ENCODE measurements at regions not wholly inside any gene's neighbourhood (a gene's known extent, or its start where the extent isn't known, plus 50 kb on each side); places are given as distances from the start of the nearest gene placed in this dataset.
"Not testable (repeated sequence)": the region's sequence is repeated elsewhere in the genome, so short reads cannot be mapped to it uniquely, and the experiment has no call there.

DNA sequence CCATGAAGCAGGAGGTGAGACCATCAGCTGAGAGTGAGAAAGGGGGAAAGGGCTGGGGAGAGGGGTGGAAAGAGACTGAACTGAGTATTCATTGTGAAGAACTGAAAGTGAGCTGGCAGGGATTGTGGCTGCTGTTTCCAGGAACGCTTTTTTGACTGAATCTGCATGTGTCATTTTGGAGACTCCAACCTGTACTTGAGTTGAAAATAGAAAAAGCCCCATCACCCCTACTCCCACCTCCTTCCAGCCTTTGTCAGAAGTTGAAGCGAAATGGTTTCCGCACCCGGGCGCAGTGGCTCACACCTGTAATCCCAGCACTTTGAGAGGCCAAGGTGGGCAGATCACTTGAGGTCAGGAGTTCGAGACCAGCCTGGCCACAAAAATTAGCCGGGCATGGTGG is 128.0 kb upstream of the GPR12 start:
- no peak for DNase-seq (ENCODE audit: low read depth in 2 of 2)

DNA sequence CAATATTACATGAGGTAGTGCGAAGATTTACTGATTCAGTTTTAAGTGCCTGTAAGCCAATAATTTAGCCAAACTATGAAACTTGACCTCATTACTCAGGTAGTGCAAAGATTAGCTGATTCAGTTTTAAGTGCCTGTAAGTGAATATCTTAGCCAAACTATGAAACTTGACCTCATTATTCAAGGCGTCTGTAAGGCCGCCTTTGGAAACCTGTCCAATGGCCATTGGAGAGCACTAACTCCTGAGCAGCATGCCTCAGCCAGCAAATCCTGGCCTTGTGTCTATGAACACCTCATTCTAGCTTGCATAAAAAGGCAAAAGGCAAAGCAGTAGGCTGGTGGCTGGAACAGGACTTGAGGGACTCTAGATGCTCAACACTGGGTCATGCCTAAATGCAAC is 127.0 kb upstream of the GPR12 start:
- DNase-seq (ENCODE audit: low read depth in 2 of 2) = no peak

DNA sequence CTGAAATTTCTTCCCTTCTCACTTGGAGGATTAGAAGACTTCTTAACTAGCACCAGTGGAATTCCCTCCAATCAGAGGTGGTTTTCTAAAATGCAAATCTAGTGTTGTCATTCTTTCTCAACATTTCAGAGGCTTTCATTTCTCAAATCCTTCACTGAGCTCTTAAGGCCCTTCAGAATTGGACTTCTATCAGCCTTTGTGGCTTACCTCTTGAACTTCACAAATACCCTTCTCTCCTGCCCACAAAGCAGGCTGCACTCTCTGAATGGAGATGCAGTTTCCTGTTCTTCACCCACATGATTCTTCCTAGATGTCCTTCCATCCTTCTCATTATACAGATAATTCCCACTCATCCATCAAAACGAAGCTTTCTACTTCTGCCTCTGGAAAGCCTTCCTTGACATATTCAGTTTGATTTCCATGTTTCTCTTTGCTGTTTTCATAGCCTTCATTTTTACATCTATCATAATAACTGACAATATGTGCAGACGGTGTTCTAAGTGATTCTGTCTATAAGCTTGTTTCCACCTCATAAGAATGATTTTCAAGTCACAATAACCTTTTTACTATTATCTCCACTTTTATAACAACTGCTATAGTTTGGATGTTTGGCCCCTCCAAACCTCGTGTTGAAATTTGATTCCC is 123.1 kb upstream of the GPR12 start:
- DNase-seq (ENCODE audit: low read depth in 2 of 2) = no peak

DNA sequence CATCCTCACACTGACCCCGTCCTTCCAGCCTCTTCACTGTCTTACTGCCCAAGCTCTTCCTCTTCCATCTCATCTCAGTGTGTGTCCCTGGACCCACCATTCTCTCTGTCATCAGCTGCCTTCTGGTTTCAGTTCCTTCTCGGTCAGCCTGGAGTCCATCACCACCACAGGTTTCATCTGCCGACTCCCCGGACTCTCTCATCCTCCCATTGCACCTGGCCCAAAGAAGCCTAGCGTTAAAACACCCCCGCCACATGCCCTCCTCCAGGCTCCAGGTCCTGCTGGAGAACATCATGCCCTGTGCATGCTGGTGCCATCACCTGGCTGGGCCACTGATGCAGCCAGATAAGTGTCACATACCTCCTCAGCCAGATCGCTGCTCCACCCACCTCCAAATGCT is 122.1 kb upstream of the GPR12 start:
- DNase-seq (ENCODE audit: low read depth in 2 of 2) = no peak

DNA sequence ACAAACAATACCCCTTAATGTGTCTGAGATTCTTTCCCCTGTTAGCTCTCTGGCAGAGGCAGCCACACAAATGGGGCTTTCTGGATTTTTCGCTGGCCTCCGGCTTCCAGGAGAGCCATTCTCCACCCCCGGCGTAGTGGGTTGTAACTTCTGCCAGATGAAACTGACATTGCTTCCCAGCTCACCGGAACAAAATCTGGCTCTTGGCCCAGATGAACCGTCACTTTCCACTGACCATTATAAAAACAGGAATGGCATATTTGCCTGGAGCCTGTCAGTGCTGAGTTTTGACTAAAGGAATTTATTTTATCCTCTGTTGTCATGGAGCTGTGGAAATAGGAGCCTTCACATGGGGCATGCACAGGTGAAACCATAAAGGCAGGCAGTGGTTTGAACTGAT is 120.6 kb upstream of the GPR12 start:
- no peak for DNase-seq (ENCODE audit: low read depth in 2 of 2)

DNA sequence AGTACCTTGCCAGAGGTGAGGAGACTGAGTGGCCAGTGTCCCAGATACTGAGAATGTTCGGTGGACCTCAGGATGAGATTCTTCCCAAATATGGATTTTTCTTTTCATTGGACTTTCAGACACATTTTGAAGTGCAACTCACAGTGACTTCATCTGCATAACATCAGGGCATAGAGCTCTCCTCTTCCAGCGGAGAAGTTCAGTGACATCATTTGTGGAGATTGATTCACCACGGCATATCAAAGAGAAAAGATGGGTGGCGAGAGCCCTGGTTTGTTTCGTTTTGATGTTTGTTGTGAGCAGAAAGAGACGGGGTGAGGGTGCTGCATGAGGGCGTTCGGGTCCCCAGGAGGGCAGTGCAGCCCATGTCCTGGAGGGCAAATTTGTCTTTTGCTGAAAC is 120.1 kb upstream of the GPR12 start:
- no peak for DNase-seq (ENCODE audit: low read depth in 2 of 2)

DNA sequence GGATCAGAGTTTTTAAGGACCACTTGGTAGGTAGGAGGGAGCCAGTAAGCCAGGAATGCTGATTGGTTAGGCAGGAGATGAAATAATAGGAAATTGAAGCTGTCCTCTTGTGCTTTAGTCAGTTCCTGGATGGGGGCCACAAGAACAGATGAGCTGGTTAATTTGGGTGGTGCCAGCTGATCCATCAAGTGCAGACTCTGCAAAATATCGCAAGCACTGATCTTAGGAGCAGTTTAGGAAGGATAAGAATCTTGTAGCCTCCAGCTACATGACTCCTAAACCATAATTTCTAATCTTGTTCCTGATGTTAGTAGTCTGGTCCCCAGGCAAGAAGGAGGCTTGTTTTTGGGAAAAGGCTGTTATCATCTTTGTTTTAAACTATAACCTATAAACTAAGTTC is 117.9 kb upstream of the GPR12 start:
- DNase-seq (ENCODE audit: low read depth in 2 of 2) = no peak

DNA sequence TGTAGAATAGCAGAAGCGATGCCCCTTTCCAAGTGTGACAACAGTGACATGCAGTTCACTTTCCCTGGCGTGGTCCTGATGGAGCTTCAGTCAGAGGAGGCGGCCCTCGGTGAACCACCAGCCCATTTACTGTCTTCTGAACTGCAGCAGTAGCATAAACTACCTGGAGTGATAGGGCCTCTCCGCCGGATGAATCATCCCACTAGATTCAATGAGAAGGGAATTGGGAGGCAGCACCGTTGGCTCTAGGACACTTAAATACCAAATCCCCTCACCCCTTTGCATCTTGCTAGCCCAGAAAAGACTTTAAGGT is 112.8 kb upstream of the GPR12 start:
- no peak for DNase-seq (ENCODE audit: low read depth in 2 of 2)

DNA sequence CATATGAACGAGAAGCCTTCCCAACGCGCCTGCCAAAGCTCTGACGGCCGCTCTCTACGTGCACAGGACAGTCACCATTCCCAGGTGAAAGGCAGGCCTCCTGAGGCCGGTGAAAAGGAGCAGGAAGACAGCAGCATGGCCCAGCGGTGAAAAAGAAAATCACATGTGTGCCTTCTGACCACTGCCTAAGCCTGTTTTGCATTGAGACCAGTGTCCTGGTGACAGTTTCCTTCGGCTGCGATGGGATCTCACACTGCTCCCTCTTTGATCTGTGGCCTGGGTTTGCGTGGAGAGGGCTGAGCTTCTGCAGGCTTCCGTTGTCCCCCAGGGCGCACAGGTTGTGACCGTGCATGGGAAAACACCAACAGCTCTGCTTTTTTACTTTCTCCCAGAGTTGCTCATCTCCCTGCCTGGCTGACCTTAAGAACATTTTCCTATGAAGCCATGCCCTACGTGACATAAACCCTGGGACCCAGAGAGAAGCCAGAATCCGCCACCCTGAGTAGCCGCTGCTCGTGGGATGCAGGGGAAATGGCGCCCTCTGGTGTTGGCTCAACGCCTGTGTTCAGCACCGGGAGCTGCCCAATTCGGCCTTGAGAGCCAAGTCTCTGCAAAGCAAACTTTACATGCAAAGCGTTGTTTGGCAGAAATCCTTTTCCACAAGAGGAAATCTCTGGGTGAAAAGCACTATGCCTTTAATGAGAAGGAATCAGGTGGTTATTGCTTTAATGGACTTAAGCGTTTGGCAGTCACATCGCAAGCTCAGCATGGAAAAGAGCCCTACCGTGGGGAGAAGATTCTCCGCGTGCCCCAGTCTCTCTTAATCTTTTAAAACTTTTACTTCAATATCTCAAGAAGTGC is 112.2 kb upstream of the GPR12 start:
- DNase-seq (ENCODE audit: low read depth in 2 of 2) = no peak

DNA sequence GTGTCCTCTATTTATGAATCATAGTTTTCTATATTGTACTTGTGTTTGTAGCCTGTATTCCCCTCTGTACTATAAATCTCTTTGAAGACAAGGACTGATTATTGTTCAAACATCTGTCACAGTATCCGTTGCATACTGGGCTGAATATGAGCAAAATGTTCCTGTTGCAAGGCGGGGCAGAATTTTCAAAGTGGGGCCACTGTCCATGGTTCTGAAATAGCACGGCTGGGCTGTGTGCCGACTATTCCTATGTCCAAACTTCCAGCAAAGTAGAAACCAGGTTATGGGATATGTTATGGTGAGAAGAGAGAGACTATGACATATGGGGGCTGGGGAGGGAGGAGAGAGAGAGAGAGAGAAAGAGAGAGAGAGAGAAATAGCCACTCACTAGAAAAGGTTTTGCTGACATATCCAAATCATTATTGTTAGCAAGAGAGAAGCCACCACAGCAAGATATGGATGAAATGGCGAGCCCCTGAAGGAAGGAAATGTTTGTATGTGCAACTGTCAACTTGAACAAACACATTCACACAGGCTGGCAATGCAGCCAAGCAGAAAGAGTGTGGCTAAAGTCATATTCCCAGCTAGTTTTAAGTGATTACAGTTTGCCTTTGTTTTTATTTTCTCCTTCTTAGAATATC is 107.0 kb upstream of the GPR12 start:
- no peak for DNase-seq (ENCODE audit: low read depth in 2 of 2)

DNA sequence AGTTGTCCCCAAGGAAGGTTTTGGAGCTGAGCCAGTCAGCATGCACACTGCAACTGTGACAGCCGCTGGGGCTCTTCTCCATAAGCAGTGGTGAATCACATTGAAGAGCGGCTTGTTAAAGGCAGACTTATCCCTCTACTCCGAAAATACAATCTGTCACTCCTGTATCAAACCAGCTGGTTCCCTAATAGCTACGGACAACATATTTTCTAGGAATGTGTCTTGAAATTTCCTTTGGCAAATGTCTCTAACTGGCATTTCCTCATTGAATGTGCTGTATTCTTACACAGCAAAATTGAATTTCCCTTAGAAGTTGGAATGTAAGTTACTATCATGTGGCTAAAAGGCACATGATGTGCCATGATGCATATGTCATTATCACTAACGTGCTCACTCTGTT is 104.0 kb upstream of the GPR12 start:
- DNase-seq (ENCODE audit: low read depth in 2 of 2) = no peak

DNA sequence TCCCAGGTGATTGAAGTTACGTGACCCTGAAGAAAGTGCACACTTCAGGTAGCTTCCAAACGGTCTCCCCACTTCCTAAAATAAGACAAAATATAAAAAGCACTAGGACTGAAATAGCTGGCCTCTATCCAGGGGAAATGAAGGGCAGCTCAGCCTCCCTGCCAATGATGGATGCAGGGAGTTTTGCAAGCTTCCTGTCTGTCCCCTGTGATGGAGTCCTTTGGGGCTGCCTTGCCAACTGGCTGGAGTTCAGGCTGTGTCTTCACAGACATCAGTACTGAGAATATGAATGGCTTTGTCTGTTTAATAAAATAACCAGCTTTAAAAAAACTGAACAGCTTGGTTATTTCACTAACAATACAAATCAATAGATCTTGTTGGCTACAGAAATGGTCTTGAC is 101.4 kb upstream of the GPR12 start:
- no peak for DNase-seq (ENCODE audit: low read depth in 2 of 2)

DNA sequence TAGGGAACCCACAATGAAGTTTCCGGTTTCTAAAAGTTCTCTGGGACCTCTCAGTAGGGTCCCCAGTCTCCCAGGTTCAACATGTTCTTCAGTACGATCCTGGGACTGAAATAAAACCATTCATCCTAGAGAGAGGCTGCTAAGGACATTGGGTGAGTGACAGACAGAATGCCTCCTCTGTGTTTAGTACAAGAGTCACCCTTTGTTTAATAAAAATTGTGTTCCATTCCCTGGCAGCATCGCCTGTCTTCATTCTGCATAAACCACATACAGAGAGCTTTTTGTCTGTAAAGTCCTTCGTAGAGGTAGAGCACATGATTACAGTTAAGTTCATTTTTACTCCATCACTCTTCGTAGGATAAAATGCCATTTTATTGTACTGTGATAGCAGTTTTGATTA is 95.3 kb upstream of the GPR12 start:
- no peak for DNase-seq (ENCODE audit: low read depth in 2 of 2)

DNA sequence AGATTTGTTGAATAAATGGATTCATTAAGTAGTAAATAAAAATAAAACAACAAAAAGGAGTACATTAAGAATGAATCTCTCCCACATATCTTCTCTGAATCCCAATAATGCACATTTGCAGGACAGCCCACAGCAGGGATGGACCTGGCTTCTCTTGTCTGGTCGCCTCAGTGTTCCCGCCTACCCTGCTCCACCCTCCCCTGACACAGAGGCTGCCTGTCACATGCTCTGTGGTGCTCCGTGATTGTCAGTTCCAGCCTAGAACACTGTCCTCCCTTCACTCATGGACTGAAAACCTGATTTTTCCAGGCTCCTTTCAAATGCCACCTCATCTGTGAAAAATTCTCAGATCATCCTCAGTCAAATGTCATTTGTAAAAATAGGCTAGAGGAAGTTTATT is 94.5 kb upstream of the GPR12 start:
- no peak for DNase-seq (ENCODE audit: low read depth in 2 of 2)

DNA sequence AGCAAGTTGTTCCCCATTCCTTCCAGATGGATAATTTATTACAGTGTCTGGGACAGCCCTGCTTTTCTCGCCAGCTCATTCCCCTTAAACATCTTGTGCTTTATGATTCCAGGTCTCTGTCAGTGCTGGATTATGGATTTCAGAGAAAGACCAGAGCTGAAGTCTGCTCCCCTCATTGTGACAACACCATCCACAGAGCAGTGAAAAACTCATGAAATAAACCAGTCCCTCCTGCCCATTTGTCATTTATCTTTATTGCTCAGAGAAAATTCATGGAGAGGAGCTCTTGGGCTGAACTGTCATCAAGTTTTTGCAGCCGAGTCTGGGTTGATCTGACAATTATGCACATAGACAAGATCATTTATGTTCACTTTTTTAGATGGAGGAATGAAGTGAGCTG is 92.7 kb upstream of the GPR12 start:
- no peak for DNase-seq (ENCODE audit: low read depth in 2 of 2)

DNA sequence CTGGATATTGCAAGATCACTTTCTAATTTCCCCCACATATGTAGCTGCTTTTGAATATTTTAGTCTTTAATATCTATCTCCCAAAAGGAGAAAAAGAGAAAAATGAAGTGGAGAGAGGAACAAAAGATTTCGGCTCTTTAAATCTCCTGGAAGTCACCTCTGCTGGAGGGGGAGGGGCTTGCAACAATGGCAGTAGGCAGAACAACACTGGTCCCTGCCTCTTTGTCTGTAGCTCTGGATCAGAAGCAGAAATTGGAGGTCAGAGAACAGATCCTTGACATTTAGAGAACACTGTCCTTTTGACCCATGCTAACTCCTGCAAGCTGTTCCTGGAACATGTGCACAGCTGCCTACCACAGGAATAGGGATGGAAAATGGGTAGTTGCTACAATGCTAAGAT is 86.7 kb upstream of the GPR12 start:
- no peak for DNase-seq (ENCODE audit: low read depth in 2 of 2)

DNA sequence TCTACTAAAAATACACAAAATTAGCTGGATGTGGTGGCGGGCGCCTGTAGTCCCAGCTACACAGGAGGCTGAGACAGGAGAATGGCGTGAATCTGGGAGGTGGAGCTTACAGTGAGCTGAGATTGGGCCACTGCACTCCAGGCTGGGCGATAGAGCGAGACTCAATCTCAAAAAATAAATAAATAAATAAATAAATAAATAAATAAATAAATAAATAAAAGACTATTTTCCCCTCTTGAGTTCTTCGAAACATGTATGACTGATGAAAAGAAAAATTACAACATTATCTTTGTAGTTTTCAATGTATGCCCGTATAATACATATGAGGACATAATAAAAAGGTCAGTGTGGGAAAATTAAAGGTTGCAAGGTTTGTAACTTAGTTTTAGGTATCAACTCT is 84.5 kb upstream of the GPR12 start:
- not testable (repeated sequence) for DNase-seq (ENCODE audit: low read depth in 2 of 2)

DNA sequence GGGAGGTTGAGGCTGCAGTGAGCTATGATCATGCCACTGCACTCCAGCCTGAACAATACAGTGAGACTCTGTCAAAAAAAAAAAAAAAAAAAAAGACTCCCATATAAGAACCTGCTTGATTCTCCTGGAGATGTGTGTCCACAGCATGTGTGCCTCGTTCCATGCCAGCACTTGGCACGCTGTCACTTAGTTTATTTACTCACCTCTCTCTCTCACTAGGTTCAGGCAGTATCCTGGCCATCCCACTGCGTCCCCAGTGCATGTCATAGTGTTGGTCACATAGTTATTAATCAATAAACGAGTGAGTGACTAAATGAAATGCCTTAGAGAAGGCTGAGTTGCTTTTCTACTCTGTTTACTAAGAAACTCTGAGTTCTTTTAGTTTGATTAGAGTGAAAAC is 79.1 kb upstream of the GPR12 start:
- DNase-seq (ENCODE audit: low read depth in 2 of 2) = no peak

DNA sequence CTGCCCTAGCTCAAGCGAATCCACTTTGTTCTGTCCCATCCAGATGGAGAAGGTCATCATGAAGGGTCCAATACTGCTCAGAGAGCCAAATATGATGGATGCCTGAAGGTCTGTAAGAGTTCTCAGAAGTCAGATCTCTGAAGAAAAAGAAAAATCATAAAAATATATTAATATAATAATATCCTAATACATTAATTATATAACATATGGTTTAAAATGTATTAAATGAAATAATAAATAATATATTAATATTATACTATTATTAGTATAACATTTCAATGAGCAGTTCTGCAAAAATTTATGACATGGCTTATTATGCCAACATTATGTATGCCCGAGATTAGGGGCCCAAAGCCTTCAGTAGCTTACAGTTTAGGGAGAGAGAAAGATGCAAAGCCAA is 78.2 kb upstream of the GPR12 start:
- no peak for DNase-seq (ENCODE audit: low read depth in 2 of 2)

DNA sequence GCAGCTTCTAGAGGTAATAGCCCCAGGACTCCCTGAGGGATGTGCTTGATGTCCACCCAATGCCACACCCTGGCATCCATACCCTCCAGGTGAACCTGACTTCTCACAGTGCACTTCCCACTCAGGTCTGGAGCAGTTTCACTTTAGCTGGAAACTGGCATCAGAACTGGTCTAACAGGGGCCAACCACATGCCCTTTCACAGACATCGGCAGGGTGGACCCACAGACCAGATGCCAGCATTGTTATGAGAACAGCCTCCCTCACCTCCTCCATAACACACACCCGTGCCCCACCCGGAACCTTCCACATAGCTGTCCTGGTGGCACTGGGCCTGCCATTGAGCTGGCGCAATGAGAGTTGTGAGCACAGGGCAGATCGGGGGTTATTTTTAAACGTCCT is 77.4 kb upstream of the GPR12 start:
- no peak for DNase-seq (ENCODE audit: low read depth in 2 of 2)

DNA sequence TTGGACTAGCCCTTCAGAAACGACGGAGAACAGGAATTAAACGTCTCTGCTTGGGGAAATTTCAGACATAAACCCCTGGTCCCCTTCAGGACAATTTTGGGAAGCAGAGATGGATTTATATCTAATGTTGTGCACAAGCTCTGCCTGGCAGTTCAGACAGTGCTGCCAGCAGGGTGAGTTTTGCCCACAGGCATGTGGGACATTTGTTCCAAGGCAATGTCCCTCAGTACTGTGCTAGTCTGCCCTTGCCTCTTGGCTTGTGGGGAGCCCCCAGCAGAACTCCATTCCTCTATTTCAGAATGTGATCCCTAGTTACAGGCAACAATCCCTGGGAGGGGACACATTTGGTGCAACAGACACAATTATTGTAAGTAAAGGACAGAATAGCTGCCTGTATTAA is 76.5 kb upstream of the GPR12 start:
- no peak for DNase-seq (ENCODE audit: low read depth in 2 of 2)

DNA sequence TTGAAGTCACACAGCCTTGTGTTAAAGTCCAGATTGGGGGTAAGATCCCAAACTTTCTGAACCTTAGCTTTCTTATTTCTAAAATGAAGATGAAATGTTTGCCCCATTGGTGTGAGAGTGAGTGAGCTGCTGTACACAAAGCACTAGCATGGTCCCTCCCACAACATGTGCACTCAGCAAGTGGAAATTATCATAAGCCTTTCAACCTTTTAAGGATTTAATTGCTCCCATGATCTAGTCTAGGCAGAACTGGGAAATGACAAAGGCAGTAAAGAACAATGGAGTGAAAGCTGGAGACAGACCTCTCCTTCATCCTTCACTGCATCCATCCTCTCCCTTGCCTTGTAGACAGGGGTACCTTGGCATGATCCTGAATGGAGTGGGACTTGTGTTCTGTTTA is 76.0 kb upstream of the GPR12 start:
- DNase-seq (ENCODE audit: low read depth in 2 of 2) = no peak

DNA sequence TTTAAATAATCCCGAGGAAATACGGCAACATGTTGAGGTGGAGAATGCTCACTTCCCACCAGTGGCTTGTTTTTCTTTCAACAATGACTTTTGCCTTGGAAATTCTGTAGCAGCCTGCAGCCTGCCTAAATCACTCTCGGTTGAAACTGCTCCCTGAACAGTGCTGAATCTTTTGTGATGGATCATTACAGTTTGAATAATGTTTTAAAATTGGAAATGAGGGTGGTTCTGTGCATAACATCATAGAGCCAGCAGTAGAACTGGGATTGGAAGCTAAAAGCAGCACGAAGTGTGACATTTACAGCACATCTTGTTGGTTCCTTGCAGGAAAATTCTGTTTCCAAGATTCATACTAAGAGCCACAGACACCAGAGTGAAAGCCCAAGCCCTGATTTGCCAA is 74.1 kb upstream of the GPR12 start:
- no peak for DNase-seq (ENCODE audit: low read depth in 2 of 2)
